CMK (cell line): ENCODE measurements at regions not wholly inside any gene's neighbourhood (a gene's known extent, or its start where the extent isn't known, plus 50 kb on each side); places are given as distances from the start of the nearest gene placed in this dataset.
"Not testable (repeated sequence)": the region's sequence is repeated elsewhere in the genome, so short reads cannot be mapped to it uniquely, and the experiment has no call there.

ENCODE experiments used
- DNase-seq: peaks from one replicate; pipeline ENCODE4 v3.0.0-alpha.2; 2010; ENCODE audit warnings: low read depth

DNA sequence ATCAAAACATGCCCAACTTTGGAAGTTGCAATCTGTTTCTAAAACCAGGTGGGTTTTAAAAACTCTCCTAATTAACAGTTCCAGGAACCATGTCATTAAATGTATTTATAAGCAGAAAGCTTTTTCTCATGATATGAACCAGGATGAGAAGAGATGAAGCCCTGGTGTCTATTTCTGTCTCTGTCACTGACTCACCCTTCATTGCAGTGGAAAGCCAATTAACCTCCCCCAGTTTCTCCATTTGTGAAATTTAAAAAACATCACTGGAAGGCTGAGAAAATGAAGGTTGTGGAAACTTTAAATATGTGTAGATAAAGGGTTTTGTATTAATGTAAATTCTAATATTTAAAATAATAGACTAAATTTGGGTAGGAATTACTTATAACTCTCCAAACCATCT lies 1088.0 kb downstream of the SORCS1 start:
- DNase-seq: no peak

DNA sequence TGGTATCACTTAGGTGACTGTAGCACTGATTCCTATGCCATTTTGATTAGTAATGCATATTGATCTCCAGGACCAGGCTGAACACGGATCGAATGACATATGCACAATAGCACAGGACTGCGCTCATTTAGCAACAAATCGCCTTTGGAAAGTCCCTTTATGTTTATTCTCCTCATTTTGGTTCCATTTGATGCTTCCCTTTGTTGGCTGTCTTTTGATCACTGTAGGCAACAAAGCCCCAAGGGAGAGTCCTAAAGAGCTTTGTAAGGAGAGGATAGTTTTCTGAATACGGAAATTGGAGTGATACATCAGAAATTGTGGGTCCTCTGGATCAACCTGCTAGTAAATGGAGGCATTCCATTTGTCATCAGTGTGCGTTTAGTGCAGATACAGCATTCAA lies 1111.4 kb downstream of the SORCS1 start:
- no peak for DNase-seq

DNA sequence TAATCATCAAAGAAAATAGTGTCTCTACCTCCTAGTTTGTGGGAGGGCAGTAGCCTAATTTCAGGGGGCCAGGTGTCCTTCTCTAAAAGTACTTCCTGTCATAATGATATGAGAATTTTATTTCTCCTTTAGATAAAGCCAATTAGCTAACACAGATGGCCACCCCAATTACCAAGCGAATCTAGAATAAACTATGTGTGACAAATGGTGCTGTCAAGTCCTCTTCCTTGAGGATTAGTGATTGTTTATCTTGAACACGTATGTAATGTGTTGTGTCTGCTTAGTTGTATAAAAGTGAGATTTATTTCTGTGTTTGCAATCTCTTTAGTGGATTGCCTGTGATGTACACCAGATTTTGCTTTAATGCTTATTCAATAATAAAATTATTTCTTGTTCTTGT lies 1120.0 kb downstream of the SORCS1 start:
- no peak for DNase-seq

DNA sequence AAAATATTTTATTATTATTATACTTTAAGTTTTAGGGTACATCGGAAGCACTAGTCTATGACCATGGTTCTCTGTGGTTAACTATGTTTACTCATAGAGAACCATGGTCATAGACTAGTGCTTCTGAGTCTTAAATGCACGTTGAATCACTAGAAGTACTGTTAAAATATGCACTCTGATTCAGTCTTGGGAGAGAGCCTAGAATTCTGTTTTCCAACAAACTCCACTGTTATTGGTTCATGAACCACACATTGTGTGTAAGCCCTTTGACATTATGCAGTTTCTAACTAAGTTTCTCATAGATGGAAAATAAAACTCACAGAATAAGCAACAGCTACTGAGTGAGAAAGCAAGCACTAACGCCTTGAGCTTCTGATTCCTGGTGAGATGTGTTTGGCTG lies 1120.6 kb downstream of the SORCS1 start:
- DNase-seq: no peak

DNA sequence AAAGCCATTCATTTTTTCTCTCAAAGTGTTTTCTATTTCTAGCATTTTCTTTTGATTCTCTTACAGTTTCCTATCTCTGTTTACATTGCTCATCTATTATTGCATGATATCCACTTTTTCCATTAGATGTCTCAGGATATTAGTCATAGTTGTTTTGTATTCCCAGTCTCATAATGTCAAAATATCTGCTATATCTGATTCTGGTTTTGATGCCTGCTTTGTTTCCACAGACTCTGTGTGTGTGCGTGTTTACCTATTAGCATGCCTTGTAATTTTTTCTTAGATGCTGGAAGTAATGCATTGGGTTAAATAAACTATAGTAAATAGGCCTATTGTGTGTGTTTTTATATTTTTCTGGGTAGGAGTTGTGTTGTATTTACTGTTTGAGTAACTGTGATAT lies 1126.3 kb downstream of the SORCS1 start:
- no peak for DNase-seq

DNA sequence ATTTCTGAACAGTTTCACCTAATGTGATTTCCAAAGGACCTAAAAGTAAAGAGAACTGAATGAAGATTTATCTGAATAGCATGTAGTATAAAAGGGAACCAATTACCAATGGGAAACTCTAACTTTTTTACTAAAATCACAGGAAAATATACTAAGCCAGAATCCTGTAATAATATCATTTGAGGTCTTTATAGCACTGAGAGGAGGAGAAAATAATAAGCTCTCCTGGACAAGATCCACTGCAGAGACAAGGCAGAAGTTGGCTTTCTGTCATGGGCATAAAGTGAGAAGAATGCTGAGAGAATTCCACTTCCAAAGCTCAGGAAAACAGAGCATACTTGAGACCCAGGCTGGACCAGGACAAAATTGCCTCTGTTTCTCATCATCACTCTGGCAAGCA lies 1131.4 kb downstream of the SORCS1 start:
- DNase-seq: no peak

DNA sequence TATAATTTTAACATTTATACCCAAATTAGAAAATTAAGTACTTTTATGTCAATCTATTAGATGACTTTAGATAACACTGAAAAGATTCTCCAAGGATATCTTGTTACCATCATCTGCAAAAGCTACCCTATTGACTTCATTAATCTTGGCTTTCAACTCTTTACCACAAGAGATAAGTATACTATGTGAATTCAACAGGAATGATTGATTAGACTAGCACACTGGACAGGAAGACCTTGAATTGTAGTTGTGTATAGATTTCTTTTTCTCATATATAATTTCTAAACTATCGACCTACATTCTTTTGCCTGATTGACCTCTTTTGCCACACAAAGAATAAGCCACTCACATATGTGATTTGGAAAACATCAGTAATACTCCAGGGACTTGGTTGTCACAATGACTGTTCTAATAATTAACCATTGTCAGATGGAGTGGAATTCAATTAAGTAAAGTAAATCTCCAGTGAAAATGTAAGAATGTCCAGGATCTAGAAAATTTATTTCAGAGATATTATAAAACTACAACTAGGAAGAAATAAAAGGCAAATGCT lies 1132.0 kb downstream of the SORCS1 start:
- no peak for DNase-seq

DNA sequence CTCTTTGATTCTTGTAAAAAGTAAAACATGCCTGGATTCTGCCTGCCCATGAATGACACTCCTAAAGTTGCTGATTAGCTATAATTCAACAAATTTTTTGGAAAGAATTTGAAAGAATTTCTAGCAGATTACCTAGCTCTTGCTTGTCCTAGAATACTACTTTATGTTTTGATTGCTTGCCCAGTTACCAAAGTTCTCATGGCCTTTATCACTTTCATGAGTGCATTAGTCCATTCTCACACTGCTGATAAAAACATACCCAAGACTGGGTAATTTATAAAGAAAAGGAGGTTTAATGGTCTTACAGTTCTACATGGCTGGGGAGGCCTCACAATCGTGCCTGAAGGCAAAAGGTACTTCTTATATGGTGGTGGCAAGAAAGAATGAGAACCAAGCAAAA lies 1137.3 kb downstream of the SORCS1 start:
- DNase-seq: no peak

DNA sequence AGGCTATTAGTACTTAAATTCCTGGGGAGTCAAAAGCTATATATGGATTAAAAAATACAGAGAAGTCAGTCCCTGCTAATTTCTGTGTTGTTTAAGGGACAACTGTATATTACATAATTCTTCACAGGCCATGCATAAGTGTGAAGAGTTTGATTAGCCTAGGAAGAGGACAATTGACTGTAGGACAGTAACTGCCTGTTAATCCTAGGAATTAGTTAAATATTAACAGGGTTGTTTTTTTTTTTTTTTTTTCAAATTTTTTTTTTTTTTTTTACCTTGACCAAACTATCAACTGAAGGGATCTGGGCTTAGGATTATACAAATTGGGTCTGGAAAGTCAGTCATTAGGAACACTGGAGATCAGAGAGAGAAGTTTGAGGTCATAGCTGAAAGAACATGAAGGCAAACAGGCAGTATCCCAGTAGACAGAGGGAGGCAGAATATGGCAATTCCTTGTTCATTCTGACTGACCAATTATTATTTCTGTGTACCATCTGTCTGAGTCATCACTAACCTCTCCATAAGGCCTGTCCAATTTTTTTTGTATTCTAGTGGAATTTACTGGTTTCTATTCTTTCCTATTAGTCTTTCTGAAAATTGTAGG lies 1139.2 kb downstream of the SORCS1 start:
- no peak for DNase-seq

DNA sequence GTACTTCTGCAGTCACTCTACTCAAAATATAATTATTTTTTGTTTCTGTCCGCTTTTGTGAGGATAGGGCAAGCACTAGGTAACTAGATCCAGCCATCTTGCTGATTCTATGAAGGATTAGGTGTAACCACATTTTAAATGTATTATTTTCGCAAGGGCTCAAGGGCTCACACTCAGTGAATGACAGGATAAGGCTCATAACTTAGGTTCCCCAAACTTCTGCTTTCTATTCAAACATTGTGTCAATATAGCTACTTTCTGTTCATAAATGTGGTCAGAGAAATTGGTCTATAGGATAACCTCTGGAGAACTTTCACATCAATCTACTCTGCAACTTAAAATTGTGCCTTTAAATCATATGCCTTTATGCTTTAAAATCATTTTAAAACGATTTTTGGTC lies 1141.2 kb downstream of the SORCS1 start:
- no peak for DNase-seq

DNA sequence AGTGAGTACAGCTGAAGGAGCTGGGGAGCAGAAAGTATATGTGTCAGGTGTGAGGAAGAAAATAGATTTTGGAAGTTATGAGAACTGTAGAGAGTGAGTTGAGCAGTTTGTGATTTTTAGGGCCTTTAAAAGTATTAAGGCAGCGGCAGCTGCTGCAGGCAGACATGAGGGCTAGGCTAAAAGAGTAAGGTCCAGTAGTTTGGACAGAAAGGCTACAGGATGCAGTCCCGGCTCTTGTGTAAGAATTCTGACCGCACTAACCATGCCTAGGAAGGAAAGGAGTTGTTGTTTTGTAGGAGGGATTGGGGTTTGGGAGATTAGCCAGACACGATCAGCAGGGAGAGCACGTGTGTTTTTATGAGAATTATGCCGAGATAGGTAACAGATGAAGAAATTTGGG lies 1144.9 kb downstream of the SORCS1 start:
- not testable (repeated sequence) for DNase-seq

DNA sequence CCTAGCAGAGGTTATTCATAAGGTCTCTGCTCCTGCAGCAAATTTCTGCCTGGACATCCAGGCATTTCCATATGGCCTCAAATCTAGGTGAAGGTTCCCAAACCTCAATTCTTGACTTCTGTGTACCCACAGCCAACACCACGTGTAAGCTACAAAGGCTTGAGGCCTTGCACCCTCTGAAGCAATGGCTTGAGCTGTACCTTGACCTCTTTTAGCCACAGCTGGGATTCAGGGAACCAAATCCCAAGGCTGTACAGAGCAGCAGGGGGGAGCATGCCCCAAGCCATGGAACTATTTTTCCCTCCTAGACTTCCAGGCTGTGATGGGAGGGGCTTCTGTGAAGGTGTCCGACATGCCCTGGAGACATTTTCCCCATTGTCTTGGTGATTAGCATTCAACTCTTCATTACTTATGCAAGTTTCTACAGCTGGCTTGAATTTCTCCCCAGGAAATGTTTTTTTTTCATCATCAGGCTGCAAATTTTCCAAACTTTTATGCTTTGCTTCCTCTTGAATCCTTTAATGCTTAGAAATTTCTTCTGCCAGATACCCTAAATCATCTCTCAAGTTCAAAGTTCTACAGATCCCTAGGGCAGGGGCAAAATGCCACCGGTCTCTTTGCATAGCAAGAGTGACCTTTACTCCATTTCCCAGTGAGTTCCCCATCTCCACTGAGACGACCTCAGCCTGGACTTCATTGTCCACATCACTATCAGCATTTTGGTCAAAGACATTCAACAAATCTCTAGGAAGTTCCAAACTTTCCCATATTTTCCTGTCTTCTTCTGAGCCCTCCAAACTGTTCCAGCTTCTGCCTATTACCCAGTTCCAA lies 1148.9 kb downstream of the SORCS1 start:
- DNase-seq: not testable (repeated sequence)

DNA sequence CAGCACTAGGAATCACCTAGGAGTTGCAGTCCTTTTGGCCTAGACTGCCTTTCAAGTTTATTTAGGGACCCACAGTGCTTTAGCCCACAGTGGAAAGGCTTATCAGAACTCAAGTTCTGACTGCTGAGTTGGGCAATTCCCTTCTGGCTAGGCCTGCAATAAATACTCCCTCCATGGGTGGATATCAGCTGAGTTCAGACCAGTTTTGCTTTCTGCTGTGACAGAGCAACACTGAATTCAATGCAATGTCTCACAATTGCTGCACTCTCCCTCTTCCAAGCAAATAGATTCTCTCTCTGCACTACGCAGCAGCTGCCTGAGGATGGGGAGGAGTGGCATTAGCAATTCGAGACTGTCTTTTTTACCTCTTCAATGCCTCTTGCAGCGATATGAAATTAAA lies 1153.3 kb downstream of the SORCS1 start:
- DNase-seq: no peak

DNA sequence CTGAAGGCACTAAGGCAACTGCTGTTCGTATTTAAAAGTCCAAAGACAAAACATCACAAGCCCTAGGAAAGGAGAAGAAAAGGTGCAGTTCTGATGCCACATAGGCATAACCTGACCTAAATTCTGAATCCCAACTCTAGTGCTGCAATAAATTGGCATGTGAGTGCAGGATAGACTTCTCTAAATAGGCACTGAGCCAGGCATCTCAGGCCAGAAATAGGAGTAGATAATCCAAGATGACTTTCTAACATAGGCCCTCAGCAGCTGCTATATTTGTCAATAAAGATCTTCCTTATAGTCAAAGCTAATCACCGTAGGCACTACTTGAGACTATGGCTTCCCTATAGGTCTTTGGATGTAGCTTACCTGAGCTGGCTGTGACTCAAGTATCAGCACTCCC lies 1163.8 kb downstream of the SORCS1 start:
- DNase-seq: no peak

DNA sequence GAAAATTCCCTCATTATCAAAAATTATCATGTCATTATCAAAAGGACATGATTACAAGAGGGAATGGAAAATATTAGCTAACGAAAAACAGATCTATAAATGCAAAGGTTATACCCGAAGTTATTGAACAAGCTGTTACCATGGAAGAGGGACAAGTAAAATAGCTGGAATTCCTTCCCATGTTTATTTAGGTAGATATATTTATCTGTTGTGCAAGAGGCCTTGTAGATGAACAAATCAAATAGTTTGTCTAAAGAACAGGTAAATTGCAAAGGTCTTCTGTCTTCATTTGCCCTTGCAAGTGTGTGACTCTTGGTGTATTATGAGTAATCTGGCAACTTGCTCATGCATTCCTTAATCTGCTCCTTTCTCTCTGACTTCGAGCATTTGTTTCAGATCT lies 1170.9 kb downstream of the SORCS1 start:
- DNase-seq: no peak

DNA sequence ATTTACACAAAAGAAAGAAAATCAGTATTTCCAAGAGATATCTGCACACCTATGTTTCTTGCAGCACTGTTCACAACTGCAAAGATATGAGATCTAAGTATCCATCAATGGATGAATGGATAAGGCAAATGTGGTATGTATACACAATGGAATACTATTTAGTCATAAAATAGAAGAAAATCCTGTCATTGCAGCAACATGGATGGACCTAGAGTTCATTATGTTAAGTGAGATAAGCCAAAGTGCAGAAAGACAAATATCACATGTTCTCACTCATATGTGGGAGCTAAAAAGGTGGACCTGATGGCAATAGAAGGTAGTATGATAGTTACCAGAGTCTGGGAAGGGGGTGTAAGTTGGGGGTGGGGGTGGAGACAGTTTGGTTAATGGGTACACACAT lies 1171.6 kb downstream of the SORCS1 start:
- DNase-seq: no peak

DNA sequence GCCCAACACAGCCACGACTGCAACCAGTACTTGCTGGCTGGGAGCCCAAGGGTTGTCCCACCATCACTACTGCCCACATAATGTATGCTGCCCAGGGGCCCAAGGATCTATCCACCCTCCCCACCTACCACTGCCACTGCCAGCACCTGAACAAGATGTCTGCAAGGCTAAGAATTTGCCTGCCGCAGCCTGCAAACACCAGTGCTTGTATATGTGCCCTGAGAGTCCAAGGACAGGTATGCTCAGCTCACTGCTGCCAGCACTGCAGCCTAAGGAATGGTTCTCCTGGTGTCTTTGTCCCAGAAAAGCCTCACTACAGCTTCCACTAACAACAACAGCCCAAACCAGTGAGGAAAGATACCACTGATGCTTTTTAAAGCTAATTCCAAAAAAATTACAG lies 1174.0 kb downstream of the SORCS1 start:
- DNase-seq: no peak

DNA sequence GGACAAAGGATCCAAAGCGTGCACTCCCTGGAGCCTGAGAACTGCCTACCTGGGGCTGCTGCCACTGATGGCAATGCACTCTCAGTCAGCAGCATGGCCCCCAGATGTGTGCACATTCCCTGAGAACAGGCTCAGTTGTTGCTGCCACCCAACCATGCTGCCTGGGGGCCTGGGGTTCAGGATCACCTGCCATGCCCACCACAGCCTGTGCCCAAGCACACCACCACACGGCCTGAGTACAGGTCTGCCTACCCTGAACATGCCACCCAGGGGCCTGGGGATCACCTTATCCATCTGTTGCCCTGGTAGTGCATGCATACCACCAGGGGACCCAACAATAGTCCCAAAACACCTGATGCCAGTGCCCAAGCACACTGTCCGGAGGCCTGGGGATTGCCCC lies 1174.5 kb downstream of the SORCS1 start:
- DNase-seq: no peak

DNA sequence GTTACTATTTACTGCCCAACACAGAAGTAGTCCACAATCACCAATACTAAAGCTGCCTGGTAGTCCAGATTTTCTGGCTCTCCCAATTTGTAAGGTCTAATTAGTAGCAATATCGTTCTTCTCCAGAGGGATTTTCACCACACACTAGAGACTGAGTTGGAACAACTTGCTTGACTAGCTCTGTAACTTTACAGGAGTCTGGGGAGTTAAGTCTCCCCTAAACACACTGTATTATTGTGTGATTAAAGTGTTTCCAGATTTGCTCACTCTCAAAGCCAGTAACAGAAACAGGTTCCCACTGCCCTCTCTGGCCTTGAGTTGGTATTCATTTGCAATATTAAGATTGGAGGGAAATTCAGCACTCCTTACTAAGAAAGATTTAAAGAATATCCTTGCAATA lies 1175.7 kb downstream of the SORCS1 start:
- no peak for DNase-seq

DNA sequence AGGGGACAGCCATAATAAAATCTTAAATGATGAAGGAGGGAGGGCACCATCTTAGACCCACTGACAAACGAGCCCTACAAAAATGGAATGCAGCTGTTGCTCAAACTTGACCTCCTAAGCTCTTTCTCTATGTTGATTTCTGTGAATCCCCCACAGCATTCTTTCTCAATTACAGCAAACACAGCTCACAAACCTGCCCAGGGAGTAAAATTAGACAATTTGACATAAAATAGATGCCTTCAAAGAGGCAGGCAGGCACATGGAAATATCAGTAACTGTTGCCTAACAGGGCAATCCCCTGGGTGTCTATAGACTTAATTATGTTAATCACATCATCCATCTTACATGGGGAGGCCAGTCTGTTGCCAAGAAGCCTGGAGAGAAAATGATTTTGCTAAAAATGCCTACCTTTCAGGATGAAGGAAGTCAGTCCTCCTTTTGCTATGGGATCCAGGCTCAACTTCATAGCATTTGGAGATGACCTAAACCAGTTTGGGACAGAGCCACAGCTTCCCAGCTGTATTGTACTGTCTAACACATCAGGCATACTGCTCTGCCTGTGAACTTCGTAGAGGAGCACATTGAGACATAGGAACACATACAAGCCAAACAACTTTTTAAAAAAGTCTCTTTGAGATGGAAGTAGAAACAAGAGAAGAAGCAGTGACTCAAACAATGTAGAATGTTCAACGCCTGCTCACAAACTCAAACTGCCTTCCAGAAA lies 1177.4 kb downstream of the SORCS1 start:
- DNase-seq: no peak

DNA sequence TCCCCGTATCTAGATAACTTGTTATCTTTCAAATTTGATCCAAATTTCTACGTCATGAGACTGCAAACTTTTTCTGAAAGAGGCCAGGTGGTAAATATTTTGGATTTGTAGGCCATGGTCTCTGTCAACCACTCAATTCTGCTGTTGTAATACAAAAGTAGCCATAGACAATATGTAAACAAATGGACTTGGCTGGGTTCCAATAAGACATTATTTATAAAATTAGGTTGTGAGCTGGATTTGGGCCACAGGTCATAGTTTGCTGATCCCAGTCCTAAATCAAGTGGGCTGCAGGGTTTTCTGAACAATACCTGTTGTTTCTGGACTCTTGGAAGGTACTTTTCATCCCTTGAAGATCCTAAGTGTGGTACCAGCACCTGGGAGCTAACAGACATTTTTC lies 1178.0 kb downstream of the SORCS1 start:
- no peak for DNase-seq

DNA sequence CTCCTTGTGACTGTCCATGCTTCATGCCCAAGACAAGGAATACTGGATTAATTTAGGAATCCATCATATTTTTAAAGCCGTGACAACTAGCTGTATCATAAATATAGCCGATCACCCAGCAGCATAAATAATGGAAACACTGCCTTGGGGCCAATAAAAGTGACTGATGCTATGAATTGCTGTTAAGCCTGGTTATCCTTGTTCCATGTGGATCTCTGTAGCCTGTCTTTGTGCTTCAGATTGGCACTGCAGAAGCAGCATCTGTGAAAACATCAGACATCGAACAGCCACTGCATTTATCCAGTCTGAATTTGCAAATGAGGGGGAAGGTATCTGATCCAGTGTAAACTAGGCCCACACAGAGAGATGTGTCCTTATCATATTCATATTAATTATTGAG lies 1181.8 kb downstream of the SORCS1 start:
- DNase-seq: no peak

DNA sequence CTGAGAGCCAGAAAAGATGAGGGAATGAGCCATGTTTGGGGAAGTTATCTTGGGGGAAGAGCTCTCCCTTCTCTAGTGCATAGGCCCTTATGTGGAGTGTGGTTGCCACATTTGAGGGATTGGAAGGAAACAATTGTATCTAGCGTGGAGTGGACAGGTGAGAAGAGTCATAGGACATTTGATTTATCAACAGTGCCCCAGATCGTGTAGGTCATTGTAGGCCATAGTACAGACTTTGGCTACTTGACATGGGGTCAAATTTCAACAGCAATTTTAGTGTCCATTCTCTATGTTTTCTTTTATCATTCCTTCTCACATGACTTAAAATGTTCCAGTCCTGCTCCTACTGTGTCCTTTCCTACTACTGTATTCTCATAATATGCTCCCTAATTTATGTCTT lies 1182.8 kb downstream of the SORCS1 start:
- no peak for DNase-seq
